Breast epithelium (tissue), 3 donors: ENCODE measurements at regions not wholly inside any gene's neighbourhood (a gene's known extent, or its start where the extent isn't known, plus 50 kb on each side); places are given as distances from the start of the nearest gene placed in this dataset.

Experiments
- CTCF ChIP-seq, 3 donors: fragments of 450-650 bp; IDR thresholded peaks; one replicate each; pipeline ENCODE4 v1.5.1; 2016 to 2017; ENCODE audit warnings: antibody characterized with exemption in 3 of 3, mild to moderate bottlenecking in 3 of 3, moderate library complexity in 3 of 3
- POLR2A ChIP-seq: fragments of 450-650 bp; IDR thresholded peaks from one replicate; pipeline ENCODE4 v1.6.1; 2016; ENCODE audit warnings: antibody characterized with exemption, mild to moderate bottlenecking, moderate library complexity

- TF ChIP-seq CTCF (IDR thresholded peaks at IDR 0.05) (no peak), POLR2A (no peak)
Measured at GRCh38 chr14:71454513-71455332, 477.5 kb upstream of the RGS6 start.
